CD4-positive, alpha-beta T cell treated with Interleukin-15 for 1 hour (primary cell): ENCODE measurements at regions not wholly inside any gene's neighbourhood (a gene's known extent, or its start where the extent isn't known, plus 50 kb on each side); places are given as distances from the start of the nearest gene placed in this dataset.

Source experiments
- DNase-seq: peaks from one replicate; pipeline ENCODE4 v3.0.0-alpha.2; 2020

DNA sequence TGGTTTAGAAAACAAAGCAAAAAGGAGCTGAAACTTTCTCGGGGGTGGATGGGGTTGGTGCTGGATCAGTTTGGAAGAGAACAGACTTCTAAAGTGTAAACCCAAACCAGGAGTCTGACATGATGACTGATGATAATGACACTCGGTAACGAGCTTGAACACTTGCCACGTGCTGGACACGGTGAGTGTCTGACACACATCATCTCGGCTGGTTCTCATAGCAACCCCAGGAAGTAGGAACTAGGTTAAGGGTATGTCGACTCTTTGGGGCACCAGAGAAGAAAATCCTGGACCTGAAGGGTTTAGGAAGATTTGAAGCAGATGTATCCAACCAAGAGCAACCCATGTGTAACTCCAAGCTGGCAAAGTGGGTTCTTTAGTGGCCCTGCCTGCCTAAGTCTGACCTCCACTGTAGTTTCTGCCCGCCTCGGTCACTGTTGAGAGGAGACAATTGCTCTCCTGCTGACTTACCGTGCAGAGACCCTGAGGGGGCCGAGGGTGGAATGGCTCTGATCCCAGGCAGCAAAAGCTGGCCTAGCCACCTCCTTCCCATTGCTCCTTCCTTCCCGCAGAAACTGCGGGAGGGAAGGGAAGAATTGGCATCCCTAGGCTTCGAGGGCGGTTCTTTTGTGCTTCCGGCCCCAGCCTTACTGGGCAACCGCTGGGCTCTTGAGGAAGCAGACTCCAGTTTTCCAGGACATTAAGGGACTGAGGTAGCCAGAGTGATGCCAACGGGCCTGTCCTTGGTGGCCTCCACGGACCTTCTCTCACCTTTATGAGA is 156.0 kb downstream of the TOMM20 start:
- no peak for DNase-seq

DNA sequence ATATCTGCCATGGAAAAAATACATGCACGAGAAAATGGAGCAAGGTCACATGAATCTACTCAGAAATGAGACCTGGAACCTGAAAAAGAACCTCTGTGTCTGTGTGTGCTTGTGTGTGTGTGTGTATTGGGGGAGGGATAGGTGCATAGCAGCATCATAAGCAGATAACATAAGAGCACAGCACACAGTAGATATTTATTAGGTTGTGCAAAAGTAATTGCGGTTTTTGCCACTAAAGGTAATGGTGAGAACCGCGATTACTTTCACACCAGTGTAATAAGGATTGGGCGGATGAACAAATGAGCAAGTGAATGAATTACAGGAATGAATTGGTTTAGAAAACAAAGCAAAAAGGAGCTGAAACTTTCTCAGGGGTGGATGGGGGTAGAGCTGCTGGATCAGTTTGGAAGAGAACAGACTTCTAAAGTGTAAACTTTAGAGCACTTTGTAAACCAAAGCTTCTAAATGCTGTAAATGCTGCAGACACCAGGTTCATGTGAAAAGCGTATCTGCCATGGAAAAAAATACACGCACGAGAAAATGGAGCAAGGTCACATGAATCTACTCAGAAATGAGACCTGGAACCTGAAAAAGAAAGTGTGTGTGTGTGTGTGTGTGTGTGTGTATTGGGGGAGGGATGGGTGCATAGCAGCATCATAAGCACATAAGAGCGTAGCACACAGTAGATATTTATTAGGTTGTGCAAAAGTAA is 156.9 kb downstream of the TOMM20 start:
- DNase-seq, result no peak

DNA sequence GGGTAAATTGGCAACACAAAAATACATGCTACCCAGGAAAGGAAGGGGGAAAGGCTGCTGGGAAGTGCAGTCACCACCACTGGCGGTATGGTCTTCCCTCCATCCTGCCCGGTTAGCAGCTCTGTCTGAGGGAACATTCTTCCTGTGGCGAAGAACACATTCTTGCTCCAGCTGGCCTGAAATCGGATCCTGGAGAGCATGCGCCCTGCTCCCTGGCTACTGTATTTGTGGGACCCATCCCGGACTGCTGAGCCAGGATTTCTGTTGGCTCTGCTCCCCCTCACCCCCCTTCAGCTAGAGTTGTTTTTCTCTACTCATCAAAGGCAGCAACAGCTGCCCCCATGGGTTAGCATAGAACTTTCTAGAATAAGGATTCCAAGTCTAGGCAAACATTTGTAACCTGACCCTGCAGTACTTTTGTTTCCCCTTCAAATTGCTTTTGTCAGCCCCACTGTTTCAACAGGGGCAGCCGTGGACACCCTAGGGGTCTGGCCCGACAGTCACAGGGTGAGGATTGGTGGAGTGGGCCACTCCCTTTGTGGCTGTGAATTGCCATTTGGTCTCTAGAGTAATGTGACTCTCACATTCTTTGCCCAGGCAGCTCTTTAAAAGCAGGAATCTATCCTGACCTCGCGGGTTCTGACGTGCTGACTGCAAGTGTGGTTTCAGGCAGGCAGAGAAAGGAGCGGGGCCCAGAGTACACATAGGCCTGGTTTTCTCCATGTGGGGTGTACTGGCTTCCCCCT is 157.7 kb downstream of the TOMM20 start:
- no peak for DNase-seq

DNA sequence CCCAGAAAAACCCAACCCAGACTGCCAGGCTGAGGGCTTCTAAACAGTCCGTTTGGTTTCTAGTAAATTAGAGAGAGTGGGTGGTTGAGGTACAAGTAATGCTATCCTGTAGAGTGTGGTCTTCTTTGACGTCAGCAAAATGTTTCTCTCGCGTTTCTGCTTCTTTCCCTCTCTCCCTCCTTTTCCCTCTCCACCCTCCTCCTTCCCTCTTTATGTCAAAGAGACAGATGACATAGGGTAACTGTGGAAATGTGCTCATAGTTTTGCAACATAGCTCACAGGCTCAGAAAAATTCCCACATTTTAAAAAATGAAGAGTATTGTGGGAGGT is 158.3 kb downstream of the TOMM20 start:
- DNase-seq, result no peak

DNA sequence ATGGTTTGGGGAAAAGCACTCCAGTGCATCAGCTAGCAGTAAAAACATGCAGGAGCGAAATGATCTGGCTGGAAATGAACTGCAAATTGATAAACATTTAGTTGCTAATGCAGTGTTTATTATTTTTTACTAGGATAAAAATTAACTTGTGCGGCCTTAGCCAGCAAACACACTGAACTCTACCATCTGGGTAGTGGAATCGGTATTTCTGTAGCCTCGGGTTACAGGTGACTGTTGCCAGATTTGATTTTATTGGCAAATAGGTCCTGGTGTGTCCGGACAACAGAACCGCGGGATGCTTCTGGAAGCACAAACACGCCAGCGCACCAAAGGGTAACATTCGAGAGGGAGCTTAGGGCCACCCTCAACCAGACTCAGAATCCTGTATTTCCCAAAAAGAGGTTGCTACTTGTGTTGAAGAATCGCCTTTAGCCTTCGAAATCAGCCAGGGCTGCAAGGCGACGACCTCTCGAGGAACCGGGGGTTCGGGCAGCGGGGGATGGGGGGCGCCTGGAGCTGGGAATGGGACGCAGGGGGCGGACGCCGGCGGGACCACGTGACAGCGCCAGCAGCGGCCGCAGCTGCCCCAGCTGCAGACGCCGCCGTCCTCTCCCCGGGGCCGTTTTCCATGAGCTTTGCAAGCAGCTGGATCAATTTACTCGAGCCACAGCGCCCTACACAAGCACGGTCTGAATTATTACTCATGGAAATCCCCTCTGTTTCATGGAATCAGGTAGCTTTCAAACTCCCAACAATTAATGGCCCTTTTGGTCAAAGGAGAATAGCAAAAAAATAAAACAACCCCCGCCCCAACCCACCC is 158.8 kb downstream of the TOMM20 start:
- DNase-seq, result no peak

DNA sequence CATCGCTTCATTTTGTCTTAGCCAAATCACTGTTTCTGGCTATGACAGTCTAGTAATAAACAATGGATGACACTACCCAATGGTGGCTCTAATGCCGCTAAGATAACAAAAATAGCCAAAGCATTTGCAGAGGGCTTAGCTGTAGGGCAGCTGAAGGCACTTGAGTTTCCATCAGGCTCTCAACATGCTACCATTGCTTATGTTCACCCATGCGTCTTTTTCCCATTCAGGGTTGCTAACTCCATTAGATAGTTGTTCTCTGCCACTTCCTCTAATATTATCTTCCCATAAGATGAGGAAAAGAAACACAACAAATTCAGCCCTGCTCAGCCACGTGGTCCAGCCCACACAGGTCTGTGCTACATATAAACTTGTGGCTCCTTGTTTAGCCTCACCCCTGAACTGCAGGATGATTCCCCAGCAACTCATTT is 159.6 kb downstream of the TOMM20 start:
- DNase-seq, result no peak

DNA sequence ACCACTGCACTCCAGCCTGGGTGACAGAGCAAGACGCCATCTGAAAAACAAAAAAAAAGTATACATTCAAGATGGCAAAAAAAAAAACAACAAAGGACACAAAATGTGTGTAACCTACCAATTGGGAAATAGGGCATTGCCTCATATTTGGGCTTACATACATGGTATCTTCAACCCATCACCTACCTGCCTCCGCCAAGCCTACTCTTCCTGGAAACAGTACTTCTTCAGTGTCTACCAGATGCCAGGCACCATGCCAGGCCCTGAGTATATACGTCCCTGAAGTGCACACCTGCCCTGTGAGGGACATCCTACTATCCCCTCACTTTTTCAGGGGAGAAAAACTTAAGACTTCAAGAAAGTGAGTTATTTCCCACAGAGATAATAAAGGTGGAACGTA is 160.2 kb downstream of the TOMM20 start:
- DNase-seq, result no peak

DNA sequence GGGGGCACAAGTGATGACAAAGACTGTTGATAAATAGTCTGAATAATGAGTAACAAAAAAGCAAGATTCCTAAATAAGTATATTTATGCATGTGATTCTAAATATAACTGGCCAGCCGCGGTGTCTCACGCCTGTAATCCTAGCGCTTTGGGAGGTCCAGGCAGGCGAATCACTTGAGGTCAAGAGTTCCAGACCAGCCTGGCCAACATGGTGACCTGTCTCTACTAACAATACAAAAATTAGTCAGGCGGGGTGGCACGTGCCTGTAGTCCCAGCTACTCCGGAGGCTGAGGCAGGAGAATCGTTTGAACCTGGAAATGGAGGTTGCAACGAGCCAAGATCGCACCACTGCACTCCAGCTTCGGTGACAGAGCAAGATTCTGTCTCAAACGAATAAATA is 161.5 kb downstream of the TOMM20 start:
- DNase-seq, result no peak

DNA sequence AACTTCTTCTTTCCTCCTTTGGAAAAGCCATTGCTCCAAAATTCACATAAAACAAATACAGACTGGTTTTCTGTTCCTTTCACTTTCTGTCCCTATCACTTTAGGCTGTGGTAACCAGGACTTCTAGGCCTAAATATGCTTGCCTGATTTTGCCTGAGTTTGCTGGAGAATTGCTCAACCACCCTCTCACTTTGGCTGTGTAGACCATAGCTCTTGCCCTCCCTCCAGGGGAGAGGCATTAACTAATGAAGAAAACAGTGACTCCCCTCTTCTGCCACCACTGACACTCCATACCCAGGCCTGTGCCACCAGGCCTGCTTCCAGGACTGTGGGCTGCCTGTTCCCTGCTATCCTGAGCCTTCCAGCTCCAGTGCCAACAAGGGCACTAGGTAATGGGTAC is 163.5 kb downstream of the TOMM20 start:
- no peak for DNase-seq

DNA sequence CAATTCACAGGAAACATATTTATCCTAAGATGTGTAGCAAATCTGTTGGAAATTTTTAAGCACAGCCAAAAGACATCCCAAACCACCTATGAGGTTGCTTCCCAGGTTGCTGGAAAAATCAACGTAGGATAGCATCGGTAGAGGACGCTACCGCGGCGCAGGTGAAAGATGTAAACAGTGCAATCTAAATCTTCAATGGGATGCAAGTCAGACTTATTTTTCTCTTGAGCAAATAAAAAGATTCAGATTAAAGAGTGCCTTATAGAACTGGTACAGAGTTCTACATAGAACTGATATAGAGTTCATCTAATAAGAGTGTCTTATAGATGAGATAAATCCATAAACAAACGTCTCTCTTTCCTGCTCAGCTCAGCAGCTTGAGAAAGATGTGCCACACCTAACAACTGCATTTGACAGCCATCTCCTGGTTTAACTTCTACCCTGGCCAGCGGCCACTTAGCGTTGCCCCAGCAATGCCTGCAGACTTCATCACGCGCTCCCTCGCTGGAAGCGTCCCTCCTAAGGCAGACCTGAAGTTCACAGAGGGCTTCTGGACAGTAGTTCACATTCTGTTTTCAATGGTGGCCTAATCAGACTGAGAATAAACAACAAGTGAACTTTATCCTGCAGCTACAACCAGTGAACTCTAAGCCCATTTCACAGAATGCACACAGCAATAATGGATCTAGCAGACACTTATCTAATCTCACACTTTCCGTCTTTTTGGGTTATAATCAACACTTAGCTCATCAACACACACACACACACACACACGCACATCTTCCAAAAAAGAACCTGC is 164.5 kb downstream of the TOMM20 start:
- DNase-seq, result no peak

DNA sequence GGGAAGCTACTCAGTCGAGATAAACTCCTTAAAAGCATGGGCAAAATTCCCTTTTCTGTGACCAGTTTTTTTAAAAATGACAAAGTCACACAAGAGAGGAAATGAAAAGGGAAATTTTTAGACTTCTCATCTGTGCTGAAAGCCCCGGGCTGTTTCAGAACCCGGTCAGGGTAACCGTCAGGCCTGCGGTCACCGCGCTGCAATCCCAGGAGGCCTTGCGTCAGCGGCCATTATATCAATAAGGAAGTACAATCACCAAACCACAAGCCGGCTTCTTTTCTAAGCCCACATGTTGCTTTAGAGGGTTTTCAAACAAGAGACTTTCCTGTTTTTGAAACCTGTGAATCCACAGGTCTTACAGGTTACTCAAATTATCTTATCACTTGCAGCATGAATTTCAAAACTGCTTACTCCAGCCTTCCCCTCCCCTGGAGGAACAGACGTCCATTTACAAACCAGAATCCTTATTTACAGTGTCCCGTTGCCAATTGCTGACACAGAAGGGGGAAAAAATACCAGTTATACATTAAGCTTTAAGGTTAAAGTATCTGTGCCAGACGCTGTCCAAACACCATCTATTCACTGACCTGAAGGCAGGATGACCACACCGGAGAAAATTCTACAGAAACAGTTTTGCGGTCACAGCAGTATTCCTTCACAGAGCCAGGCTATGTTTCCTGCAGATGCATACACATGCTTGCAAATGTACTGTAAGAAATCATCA is 165.3 kb downstream of the TOMM20 start:
- DNase-seq, result peak; percentile 94

DNA sequence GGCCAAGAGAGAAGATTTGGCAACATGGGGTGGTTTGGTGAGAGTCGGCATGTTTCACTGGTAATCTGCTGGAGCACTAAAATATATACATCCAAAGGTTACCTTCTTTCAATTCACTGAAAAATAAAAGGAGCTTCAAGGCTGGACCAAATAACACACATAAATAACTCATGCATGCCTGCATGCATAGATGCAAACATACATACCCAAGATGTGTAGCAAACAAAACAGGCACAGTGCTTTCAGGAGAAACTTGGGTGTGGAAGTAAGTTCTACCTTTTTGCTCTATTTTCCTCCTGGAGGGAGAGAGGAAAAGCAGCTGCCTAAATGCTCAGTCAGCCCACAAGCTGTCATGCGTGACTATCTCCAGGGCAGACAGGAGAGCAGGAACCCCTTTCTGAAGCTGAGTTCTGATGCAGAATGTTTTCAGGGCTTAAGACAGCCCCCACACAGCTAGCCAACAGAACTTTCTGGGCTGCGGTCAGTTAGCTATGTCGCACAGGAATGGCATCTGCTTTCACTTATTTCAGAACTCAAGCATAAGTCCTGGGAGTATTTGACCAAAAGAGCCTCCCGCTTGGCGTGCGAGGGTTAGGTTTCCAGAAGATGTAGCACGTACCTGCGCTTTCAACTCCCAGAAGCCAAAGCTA is 166.2 kb downstream of the TOMM20 start:
- DNase-seq, result no peak

DNA sequence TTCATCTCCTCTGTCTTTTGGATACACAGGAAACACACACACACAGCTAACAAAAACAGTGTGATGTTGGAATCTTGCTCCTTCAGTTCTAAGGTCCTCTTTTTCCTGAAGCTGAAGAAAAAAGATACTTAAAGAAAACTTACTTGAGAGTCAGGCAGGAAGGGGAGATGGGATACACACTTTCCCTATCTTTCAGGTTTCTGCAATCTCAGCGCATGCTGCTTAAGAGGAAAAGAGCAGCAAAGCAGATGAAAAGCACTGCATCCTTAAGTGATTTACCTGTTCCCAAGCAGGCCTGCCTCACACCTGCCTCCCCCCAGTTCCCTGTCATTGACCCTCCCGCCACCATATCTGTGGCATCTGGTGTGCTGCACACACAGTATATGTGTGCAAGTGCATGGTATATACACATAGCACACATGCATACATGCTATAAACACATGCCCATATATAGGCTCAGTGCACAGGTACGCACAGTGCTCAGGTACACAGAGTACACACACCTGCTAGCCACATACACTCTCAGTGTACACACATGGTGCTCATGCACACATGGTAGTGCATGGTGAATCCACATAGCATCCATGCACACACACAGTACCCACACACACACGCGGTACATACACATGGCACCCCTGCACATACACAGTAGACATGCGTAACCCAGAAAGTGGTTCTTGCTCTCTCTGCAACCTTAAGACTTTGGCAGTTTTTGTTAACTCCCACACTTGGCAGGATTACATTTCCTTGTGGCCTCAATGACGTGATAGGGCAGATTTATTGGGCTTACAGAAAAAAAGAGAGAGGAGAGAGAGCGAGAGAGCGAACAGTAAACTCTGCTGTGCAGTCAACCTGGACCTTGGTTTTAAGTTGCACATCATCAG is 166.9 kb downstream of the TOMM20 start:
- DNase-seq, result no peak

DNA sequence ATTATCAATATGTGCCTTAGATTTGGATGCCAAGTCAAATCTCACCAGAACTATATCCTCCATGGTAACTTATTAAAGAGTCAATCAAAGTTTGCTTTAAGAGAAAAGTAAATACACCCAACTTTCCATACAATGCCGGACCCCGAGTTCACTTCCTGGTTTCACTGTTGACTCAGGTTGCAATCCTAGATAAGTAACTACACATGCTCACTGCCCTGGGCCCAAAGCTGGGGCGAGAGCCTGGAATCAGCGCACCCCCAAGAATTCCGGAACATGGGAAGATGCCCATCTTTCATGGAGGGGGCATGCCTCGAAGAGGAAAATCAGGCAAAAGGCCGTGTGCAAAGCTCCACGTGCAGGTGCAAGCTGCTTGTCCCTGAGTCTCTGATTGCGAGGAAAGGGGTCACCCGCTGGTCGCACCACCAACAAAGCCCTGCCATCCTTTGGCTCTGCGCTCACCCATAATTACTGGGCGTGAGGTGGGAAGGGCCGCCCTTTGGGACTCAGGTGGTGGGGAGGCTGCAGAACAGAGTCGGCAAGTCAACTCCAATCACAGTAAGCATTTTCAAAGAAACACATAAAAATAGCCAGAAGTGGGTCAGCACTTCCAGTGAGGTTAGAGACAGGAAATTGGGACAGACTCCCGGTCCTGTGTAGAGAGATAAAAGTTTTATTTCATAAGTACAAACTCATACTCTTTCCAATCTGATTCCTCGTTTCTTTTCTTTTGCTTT is 167.7 kb downstream of the TOMM20 start:
- DNase-seq, result no peak

DNA sequence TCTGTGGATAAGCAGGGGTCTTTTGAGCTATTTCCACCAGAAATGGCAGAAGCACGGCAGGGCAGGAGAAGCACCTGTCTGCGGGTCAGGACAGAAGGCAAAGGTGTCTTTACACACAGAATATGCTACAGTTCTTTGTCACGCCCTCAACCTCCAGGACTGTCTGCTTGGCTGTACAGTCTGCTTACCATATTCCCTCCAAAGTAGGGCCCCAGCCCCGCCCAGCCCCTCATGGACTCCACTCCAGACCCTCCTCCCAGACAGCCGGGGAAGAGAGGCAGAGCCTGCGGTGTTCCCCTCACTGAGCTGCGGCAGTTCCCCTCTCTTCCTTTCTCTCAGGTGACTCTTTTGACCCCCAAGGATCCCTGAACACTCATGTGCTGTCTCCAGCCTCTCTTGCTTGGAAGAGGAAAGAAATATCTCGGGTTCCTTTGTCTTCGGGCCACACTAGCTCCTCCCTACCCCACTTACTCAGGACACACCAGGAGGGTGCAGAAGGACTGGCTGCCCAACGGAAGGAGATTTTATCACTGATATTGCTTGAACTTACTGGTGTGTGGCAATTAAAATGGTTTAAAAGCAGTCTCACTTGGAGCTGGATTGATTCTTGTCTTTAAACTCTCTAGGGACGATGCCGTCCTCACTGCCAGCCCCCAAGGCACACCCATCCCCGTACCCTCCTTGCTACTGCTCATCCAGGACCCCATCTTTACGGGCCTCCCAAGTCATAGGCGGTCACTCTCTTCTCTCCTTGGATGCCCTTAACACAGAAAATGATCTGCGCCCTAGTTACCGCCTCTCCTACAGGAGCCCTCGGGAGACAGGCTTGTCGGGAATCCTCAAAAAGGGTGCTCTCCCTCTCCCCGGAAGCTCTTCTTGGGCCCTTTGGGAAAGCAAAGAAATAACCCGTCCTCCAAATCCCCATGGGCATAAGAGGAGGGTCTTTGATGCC is 169.7 kb downstream of the TOMM20 start:
- no peak for DNase-seq

DNA sequence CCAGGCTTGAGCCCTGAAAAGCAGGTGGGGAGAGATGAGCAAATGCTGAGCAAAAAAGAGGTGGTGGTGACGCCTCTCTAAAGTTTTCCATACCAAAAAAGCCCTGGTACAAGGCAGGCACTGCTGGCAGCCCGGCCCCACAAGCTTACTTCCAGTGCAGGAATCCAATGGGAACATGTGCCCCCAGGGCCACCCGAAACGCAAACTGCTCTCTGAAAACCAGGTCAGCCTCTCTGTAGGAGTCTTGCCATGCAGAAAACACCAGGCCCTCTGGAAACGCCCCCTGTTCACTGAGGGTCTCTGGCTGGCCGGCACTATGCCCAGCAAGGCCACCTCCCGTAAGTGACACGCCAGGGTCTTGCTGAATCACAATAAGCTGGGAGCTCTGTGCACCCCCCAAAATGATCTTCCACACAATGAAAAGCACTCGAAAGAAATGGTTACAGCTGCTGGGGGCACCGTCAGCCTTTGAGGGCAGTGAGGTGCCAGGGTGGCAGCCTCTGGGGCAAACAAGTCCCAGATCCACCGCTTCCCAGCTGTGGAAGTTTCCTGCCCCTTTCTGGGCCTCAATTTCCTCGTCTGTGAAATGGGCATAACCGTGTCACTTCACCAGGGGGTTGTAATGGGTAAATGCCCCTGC is 170.5 kb downstream of the TOMM20 start:
- no peak for DNase-seq

DNA sequence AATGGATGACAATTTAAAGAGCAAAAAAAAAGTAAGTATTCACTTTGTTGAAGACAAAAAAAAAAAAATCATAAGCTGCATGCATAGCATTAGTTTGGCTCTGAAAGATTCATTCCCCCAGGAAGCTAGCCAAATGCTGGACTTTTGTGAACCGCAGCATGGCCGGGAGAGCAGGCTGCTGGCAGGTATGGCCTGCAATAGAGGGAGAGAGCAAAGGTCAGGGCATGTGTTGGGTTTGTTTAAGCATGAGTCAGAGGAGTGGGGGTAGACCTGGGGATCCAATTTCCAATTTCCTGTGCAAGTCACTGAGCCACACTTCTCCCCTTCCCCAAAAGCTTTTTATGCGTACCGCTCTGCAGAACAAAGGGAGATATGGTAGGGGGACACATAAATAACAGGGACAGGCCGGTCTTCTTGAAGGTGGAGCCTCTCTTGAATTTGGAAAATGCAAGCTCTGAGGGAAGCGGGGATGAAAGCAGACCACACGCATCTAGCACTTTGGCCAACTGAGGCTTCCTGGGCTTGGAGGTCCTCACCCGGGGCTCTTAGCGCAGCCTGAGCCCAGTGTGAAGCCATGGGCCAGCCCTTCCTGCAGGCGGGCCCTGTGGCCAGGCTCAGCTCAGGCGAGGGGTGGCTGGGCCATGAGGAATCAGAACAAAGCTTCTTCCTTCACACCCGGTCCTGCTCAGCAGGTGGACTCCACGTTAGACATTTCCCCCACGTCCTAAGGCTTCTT is 171.1 kb downstream of the TOMM20 start:
- no peak for DNase-seq
